SU-DHL-6 (cell line): ENCODE measurements at regions not wholly inside any gene's neighbourhood (a gene's known extent, or its start where the extent isn't known, plus 50 kb on each side); places are given as distances from the start of the nearest gene placed in this dataset.

Experiments
- EZH2phosphoT487 ChIP-seq: fragments of 200-600 bp; sonication (generic), shearing (Covaris generic); conservative IDR thresholded peaks from 2 replicates; pipeline ENCODE4 v1.6.1; 2018; ENCODE audit warnings: mild to moderate bottlenecking, antibody characterized with exemption, low read length, moderate library complexity, mixed read lengths
- TF ChIP-seq, protein P1 (sequence below): fragments of 200-600 bp; sonication (generic); IDR thresholded peaks from one replicate; pipeline ENCODE4 v1.5.1; 2017; ENCODE audit warnings: antibody characterized with exemption, mild to moderate bottlenecking, low read length, moderate library complexity; ENCODE audit not compliant: insufficient read depth, poor library complexity, severe bottlenecking

DNA sequence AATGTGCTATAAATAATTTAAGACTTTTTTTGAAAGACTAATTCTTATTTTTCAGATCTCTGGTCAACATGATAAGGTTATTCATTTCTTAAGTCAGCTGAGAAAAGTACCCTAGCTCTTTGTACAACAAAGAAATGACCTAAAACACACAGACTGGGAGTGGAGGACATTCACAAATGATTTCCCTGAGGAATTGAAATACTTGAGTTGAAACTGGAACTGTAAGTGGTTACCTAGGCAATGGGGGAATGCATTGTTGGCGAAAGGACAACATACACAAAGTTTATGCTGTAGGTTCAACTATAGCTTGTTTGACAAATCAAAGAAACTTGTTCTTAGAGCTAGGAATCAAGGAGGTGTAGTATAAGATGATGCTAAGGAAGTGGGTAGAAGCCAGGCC, 915.5 kb downstream of the FAT4 start:
- TF ChIP-seq, protein P1, sequence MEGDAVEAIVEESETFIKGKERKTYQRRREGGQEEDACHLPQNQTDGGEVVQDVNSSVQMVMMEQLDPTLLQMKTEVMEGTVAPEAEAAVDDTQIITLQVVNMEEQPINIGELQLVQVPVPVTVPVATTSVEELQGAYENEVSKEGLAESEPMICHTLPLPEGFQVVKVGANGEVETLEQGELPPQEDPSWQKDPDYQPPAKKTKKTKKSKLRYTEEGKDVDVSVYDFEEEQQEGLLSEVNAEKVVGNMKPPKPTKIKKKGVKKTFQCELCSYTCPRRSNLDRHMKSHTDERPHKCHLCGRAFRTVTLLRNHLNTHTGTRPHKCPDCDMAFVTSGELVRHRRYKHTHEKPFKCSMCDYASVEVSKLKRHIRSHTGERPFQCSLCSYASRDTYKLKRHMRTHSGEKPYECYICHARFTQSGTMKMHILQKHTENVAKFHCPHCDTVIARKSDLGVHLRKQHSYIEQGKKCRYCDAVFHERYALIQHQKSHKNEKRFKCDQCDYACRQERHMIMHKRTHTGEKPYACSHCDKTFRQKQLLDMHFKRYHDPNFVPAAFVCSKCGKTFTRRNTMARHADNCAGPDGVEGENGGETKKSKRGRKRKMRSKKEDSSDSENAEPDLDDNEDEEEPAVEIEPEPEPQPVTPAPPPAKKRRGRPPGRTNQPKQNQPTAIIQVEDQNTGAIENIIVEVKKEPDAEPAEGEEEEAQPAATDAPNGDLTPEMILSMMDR: no peak
- no peak for TF ChIP-seq EZH2phosphoT487
